UCSD-AML1 (cell line): ENCODE measurements at regions not wholly inside any gene's neighbourhood (a gene's known extent, or its start where the extent isn't known, plus 50 kb on each side); places are given as distances from the start of the nearest gene placed in this dataset.
A peak's percentile ranks its signal among the peaks of the same experiment; 100 is the strongest.

Experiments
- DNase-seq: peaks from one replicate; lab custom pipeline; 2025; ENCODE audit not compliant: unreplicated experiment; lab: John Stamatoyannopoulos, UW

- no peak for DNase-seq
Observed at GRCh38 chr12:89108265-89108664, 244.0 kb downstream of the DUSP6 start.

DNA sequence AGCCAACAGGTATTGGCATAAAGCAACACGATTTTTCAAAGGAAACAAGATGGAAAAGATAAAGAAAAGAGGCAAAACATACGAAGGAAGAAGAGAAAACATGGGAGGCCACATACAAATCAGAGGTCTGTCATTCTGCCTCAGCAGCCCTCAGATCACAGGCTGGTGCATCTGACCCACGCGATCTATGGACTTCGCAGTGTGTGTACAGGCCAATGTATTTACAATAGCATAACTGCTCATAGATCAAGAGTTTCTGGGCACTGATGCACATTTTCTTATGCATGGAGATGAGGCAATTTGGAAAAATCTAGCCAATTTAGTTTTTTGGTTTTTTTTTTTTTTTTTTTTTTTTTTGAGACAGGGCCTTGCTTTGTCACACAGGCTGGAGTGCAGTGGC is 245.4 kb downstream of the DUSP6 start:
- no peak for DNase-seq

GRCh38 chr12:89105243-89105642 is 247.1 kb downstream of the DUSP6 start:
- no peak for DNase-seq

DNA sequence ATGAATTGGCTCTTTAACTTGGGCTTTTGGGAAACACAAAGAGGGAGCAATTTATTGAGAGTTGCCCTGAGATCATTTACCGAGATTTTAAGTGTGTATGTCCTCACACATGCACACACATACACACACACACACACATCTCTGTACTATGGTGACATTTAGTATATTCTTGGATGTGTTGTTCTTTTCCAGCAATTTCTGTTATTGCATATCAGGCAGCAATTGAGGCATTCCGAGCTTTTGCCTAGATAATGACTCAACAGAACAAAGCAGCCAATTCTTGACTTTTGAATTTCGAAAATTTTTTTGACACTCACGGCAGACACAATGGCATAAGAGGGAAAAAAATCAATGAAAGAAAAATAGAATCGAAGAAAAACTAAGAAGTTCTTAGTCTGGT is 248.5 kb downstream of the DUSP6 start:
- DNase-seq = no peak

DNA sequence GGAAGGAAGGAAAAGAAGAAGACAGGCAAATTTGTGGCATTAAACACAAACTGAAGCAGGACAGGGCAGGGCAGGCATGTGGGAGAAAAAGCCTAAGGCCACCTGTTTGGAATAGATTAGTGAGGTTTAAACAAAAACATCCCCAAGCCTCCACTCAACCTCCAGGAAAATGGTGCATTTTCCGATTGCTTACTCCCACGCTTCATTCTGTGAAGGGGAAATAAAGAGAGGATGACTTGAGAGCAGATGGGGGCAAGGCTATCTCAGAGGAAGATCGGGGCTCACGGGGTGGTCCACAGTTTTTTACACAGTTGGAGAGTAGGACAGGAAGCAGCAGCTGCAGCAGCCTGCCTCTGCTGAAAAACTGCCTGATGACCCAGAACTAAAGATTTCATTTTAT is 250.9 kb downstream of the DUSP6 start:
- DNase-seq = no peak

- peak; percentile 10 for DNase-seq
Observed at GRCh38 chr12:89098441-89099112, 253.7 kb downstream of the DUSP6 start.

- no peak for DNase-seq
Observed at GRCh38 chr12:89092297-89092696, 260.0 kb downstream of the DUSP6 start.

DNA sequence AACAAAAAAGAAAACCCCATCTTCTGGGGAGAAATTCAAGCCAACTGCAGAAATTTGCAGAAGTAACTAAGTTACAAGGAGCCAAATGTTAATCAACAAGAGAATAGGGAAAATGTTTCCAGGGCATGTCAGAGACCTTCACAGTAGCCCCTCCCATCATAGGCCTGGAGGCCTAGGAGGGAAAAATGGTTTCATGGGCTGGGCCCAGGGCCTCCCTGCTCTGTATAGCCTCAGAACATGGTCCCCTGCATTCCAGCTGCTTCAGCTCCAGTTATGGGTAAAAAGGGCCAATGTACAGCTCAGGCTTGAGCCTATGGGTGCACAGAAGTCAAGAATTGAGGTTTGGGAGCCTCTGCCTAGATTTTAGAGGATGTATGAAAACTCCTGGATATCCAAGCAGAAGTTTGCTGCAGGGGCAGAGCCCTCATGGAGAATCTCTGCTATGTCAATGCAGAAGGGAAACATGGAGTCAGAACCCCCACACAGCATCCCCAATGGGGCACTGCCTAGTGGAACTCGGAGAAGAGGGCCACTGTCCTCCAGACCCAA is 260.9 kb downstream of the DUSP6 start:
- no peak for DNase-seq

- no peak for DNase-seq
Observed at GRCh38 chr12:89089264-89089663, 263.0 kb downstream of the DUSP6 start.

- no peak for DNase-seq
Observed at GRCh38 chr12:89087876-89088275, 264.4 kb downstream of the DUSP6 start.

DNA sequence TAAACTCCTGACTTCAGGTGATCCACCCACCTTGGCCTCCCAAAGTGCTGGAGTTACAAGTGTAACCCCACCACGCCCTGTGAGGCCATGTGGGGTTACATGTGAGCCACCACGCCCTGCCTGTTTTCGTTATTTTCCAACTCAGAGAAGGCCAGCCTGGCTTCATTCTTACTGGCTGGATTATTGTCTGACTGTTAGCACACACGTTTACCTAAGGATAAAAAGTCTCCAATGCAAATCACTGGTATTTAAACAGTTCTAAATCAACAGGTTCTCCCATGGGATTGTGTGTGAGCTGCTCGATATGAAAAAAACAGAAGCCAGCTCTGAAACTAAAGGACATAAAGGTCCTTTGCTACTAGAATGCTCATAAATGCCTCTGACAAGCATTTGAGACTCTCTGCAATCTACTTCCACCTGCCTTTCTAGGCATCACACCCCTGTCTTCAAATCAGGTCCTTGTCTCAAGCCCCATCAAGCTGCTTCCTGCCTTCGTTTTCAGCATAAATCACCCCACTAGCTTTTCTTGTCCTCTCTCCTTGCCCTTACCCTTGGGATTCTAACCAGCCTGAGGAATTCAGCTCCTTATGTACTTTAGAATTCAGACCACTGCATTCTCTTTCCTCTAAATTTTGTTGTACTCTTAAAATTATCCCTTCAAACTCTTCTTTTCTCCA is 265.0 kb downstream of the DUSP6 start:
- DNase-seq = no peak

DNA sequence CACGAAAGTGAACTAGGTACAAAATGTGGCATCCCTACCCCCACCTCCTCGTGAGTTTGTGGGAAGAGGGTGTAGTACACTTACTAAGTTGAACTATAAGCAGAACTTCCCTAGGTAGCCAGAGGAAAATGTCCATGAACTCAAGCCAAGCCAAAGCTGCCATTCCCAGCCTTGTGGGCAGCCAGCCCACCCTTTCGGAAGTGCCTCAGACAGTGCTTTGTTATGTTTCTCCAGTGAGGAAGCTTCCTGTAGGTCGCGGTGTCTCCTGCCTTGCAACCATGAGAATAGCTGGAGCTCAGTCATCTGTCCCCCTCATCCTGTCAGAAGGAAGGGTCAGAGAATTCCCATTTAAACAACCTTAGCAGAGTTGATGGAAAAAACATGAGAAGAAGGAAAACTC is 266.9 kb downstream of the DUSP6 start:
- DNase-seq = no peak

- DNase-seq = no peak
Observed at GRCh38 chr12:89084751-89085150, 267.6 kb downstream of the DUSP6 start.

- DNase-seq = no peak
Observed at GRCh38 chr12:89083491-89083890, 268.8 kb downstream of the DUSP6 start.

DNA sequence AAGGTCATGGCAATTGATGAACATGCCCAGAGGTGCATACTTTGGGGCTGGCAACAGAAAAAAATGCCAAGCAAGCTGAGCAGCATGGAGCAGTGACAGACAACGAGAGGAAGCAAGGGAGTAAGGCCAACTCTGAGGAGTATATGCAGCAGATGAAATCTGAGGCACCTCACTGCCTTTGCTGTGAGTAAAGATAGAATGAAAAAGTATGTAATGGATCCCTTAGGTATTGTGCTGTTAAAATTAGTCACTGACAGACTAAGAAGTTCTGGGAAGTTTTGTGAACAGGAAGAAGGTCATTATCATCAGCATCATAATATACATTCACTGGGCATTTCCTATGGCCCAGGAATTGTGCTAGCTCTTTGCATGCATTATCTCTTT is 269.9 kb downstream of the DUSP6 start:
- DNase-seq = no peak

- no peak for DNase-seq
Observed at GRCh38 chr12:89081719-89082369, 270.5 kb downstream of the DUSP6 start.

DNA sequence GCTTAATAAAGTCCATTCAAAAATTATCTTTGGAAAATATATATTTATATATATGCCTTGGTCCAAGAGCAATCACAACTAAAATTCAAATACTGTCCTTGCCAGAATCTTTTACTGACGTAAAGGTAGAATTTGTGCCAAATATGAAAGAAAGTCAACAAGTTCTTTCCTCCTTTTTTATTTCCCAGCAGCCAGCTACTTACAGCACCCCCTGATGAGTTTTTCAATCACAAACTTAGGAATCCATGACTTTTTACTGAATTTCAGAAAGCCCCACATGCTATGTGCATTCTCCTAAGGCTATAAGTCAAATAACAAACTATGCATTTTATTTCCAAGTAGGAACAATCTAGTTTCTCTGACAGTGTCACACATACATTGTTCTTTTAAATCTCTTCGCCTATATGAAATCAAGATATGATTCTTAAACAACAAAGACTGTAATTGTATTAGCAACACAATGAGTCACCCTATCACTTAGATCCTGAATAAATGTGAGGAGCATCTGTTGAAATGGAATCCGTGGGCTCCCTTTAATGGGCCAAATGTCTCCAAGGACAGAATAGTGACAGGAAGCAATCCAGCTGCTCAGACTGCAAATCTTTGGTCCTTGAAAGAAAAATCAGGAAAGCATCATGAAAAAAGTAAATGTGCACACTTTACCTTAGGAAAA is 271.4 kb downstream of the DUSP6 start:
- DNase-seq = no peak

DNA sequence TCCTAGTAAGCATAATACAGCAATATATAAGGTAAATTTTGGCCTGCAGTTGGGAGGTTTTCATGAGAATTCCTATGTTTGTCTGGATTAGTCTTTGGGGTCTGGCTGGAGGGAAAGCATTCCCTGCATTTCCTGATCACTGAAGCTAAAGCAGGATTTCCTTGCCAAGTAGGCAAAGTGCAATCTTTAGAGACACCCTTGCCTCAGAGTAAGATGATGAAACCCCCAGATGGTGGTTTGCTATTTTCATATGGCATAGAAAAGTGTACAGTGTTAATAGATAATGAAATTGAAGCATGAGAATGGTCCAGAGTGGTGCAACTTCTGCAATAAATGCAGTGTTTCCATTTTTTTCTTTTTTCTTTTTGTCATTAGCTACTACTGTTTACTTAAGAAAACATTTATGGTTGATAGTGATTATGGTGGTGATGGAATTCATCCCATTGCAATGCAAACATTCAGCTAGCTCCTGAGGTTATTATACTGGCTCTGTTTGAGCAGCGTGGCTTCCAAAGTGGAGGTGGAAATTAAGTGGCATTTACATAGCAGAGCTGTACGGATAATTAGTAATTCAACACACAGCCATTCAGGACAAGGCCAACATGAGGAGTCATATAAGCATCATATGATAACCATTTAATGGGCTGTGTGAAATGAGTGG is 276.3 kb downstream of the DUSP6 start:
- no peak for DNase-seq

GRCh38 chr12:89073659-89074058 is 278.6 kb downstream of the DUSP6 start:
- no peak for DNase-seq

DNA sequence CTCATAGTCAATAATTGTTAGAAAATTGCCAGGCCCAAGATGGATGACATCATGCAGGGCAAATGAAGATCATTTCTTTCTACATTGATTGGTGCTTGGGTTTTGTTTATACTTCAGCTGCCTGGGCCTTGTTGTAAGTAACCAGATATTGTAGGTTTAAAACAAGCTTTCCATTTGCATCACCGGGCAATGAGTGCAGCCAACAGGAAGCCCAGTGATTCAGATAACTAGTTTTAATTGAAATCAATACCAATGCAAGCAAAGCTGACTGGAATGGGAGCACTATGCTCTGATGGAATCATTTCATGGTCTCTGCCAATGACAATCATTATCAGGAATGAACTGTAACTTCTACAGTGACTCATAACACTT is 279.3 kb downstream of the DUSP6 start:
- DNase-seq = no peak
